Upper lobe of left lung (tissue), 6 donors: ENCODE measurements at regions not wholly inside any gene's neighbourhood (a gene's known extent, or its start where the extent isn't known, plus 50 kb on each side); places are given as distances from the start of the nearest gene placed in this dataset.

Experiments used
- ATAC-seq, 2 donors: fragments of 200-7000 bp; cut with Tn5 transposase; one replicate each; pipeline ENCODE4 v1.9.1; 2022; ENCODE audit warnings: mild to moderate bottlenecking in 2 of 2, moderate library complexity in 2 of 2; ENCODE audit not compliant: low FRiP score in 2 of 2
- DNase-seq, 2 donors: peaks; one replicate each; pipeline ENCODE4 v3.0.0-alpha.2; 2019 to 2020
- H3K27ac ChIP-seq, 4 donors: fragments of 200-600 bp; sonication (generic); one replicate each; pipeline ENCODE4 v1.5.1; 2016 to 2019
- H3K27me3 ChIP-seq, 4 donors: fragments of 200-600 bp; sonication (generic); one replicate each; pipeline ENCODE4 v1.5.1; 2017 to 2019
- H3K36me3 ChIP-seq, 4 donors: fragments of 200-600 bp; sonication (generic); one replicate each; pipeline ENCODE4 v1.5.1; 2016 to 2019
- H3K4me1 ChIP-seq, 4 donors: fragments of 200-600 bp; sonication (generic); one replicate each; pipeline ENCODE4 v1.5.1; 2018 to 2019
- H3K4me3 ChIP-seq, 4 donors: fragments of 200-600 bp; sonication (generic); one replicate each; pipeline ENCODE4 v1.5.1; 2017 to 2019; ENCODE audit warnings: mild to moderate bottlenecking in 2 of 4, moderate library complexity in 1 of 4
- H3K9me3 ChIP-seq, 4 donors: fragments of 200-600 bp; sonication (generic); one replicate each; pipeline ENCODE4 v1.5.1; 2018 to 2019
- EP300 ChIP-seq, 4 donors: sonication (generic); formaldehyde crosslinking; IDR thresholded peaks; one replicate each; pipeline ENCODE4 v1.5.1; 2017; ENCODE audit warnings: antibody characterized with exemption in 4 of 4, control low read depth in 2 of 4
- POLR2A ChIP-seq, 4 donors: fragments of 450-650 bp; IDR thresholded peaks; one replicate each; pipeline ENCODE4 v1.5.1; 2016 to 2017; ENCODE audit warnings: antibody characterized with exemption in 4 of 4, mild to moderate bottlenecking in 2 of 4
- POLR2AphosphoS5 ChIP-seq, 2 donors: sonication (generic); formaldehyde crosslinking; IDR thresholded peaks; one replicate each; pipeline ENCODE4 v1.5.1; 2017; ENCODE audit warnings: antibody characterized with exemption in 2 of 2
- WGBS, 2 donors: methylation state at CpG; one replicate each; pipeline ENCODE4 v1.1.5; 2017 to 2018; 5-methylcytosine and 5-hydroxymethylcytosine counted together
- TF ChIP-seq, protein P1 (sequence below), 6 experiments: fragments of 450-650 bp in 4 of 6; fragments of 200-600 bp in 2 of 6; sonication (generic) in 2 of 6; IDR thresholded peaks; one replicate each; pipeline ENCODE4 v1.5.1; 2016 to 2019; ENCODE audit warnings: antibody characterized with exemption in 6 of 6
- donor health status: DM: no; HTN: no; CAD: no; lungs with moderate emphysema.
- donor health status: DM: no; HTN: yes; CAD: no; lungs with severe emphysema.

DNA sequence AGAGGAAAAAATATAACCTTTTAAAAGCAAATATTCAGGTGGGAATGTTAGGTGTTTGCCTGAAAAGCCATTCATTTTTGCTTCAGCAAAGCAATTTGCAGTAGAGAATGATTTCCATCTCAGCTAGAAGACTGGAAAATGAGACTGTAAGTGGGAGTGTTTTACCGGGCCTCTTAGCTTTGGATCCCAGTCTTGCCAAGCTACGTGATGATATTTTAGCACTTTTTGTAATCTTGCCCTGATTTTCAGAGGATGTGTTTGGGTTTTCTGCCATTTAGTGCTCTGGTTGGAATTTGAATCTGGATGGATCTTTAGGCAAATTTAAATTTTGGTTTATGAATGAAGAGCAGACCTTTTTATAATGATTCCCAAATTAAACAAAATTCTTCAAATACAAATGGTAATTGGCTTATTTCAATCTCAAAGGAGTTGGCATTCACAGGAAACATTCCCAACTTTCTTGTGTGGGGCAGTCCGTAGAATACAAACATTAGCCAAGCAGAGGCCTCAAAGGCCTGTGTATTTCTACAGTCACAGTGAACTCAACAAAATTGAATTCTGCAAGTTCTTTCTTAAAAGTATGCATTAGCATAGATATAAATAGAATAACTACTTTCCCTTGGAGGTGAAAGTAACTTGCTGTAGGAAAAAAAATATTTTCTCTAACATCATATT is 646.4 kb downstream of the CDY2B start:
- 49% methylated on average over 3 of the region's 3 CpGs; no CpG with 5 or more reads in 1 of the 2 donors for WGBS, 2 donors
- Histone ChIP-seq H3K27ac (no peak overlapping the region), H3K36me3 (no peaks in the 10 kb centered on the region), H3K4me3 (no peak overlapping the region), H3K27me3 (no peaks in the 10 kb centered on the region), H3K4me1 (no peaks in the 10 kb centered on the region), H3K9me3 (no peaks in the 10 kb centered on the region)
- TF ChIP-seq POLR2A (IDR thresholded peaks at IDR 0.05) (no peak), POLR2AphosphoS5 (IDR thresholded peaks at IDR 0.05) (no peak), EP300 (IDR thresholded peaks at IDR 0.05) (no peak)
- TF ChIP-seq, protein P1, sequence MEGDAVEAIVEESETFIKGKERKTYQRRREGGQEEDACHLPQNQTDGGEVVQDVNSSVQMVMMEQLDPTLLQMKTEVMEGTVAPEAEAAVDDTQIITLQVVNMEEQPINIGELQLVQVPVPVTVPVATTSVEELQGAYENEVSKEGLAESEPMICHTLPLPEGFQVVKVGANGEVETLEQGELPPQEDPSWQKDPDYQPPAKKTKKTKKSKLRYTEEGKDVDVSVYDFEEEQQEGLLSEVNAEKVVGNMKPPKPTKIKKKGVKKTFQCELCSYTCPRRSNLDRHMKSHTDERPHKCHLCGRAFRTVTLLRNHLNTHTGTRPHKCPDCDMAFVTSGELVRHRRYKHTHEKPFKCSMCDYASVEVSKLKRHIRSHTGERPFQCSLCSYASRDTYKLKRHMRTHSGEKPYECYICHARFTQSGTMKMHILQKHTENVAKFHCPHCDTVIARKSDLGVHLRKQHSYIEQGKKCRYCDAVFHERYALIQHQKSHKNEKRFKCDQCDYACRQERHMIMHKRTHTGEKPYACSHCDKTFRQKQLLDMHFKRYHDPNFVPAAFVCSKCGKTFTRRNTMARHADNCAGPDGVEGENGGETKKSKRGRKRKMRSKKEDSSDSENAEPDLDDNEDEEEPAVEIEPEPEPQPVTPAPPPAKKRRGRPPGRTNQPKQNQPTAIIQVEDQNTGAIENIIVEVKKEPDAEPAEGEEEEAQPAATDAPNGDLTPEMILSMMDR (IDR thresholded peaks at IDR 0.05) = no peak
- no peak for DNase-seq
- ATAC-seq = no peak

DNA sequence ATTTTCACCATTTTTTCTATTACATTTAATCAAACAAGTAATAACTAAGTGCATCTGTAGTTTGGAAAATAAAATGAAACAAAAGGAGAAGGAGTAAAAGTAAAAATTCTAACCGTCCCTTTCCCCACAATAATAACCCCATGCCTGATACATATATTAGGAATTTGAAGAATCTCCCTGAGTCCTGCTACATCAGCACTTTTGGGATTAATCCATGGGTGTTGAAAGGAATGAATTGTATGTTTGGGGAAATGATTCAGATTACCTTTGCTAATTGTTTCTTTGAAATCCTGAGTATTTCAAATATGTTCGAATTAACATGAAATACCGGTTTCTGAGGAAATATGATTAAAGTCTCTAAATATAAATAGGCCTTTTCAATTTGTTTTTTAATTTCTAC is 648.0 kb downstream of the CDY2B start:
- Histone ChIP-seq H3K4me1 (no peaks in the 10 kb centered on the region), H3K27me3 (no peaks in the 10 kb centered on the region), H3K36me3 (no peaks in the 10 kb centered on the region), H3K4me3 (no peak overlapping the region), H3K27ac (no peak overlapping the region), H3K9me3 (no peaks in the 10 kb centered on the region)
- DNase-seq (no peak), ATAC-seq (no peak)
- TF ChIP-seq EP300 (IDR thresholded peaks at IDR 0.05) (no peak), POLR2AphosphoS5 (IDR thresholded peaks at IDR 0.05) (no peak), POLR2A (IDR thresholded peaks at IDR 0.05) (no peak)
- TF ChIP-seq, protein P1 (IDR thresholded peaks at IDR 0.05) = no peak
- 76% methylated on average over 3 of the region's 3 CpGs; no CpG with 5 or more reads in 1 of the 2 donors for WGBS, 2 donors

DNA sequence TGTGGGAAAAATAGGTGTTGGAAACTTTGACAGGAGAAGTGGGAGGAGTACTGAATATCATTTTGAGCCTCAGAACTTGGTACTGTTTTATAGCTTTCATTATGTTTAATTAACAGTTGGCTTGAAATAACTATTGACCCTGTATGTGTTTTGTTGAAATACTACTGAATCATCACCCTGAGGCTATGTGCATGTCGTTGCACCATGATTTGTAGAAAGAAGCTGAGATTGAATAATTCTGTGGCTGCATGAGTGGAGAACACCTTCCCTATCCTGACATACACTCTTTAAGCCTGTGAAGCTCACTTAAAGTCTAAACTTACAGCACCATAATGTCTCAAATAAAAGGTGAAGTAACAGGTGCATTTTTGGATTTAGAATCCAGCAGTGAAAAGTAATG is 656.5 kb downstream of the CDY2B start:
- Histone ChIP-seq H3K4me1 (no peaks in the 10 kb centered on the region), H3K4me3 (no peak overlapping the region), H3K36me3 (no peaks in the 10 kb centered on the region), H3K27ac (no peak overlapping the region), H3K9me3 (no peaks in the 10 kb centered on the region), H3K27me3 (no peaks in the 10 kb centered on the region)
- WGBS, 2 donors = 33% methylated on average over 1 of the region's 1 CpG; no CpG with 5 or more reads in 1 of the 2 donors
- no peak for DNase-seq
- TF ChIP-seq, protein P1 (IDR thresholded peaks at IDR 0.05) = no peak
- no peak for TF ChIP-seq EP300 (IDR thresholded peaks at IDR 0.05)
- no peak for TF ChIP-seq POLR2A (IDR thresholded peaks at IDR 0.05)
- no peak for ATAC-seq

DNA sequence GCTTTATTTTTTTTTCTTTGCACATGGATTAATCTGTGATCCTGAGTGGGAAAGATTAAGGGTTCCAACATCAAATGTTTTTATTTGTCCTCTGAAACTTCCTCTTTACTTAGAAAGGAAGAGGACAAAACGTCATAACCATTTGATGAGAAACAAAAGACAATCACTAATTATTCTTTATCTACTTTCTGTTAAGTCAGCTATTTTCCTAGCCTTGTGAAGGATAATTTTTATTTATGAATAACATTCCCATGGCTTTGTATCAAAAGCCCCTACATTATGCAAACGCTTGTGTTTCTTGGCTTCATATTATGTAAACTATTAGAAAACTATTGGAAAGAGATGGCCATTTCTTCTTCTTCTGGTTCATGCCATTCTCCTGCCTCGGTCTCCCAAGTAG is 677.6 kb downstream of the CDY2B start:
- TF ChIP-seq, protein P1 (IDR thresholded peaks at IDR 0.05) = no peak
- TF ChIP-seq POLR2A (IDR thresholded peaks at IDR 0.05) (no peak), EP300 (IDR thresholded peaks at IDR 0.05) (no peak), POLR2AphosphoS5 (IDR thresholded peaks at IDR 0.05) (no peak)
- Histone ChIP-seq H3K4me1 (no peaks in the 10 kb centered on the region), H3K27ac (no peak overlapping the region), H3K4me3 (no peak overlapping the region), H3K9me3 (no peaks in the 10 kb centered on the region), H3K36me3 (no peaks in the 10 kb centered on the region), H3K27me3 (no peaks in the 10 kb centered on the region)
- ATAC-seq = no peak
- WGBS, 2 donors = 59% methylated on average over 3 of the region's 3 CpGs; no CpG with 5 or more reads in 1 of the 2 donors
- no peak for DNase-seq

DNA sequence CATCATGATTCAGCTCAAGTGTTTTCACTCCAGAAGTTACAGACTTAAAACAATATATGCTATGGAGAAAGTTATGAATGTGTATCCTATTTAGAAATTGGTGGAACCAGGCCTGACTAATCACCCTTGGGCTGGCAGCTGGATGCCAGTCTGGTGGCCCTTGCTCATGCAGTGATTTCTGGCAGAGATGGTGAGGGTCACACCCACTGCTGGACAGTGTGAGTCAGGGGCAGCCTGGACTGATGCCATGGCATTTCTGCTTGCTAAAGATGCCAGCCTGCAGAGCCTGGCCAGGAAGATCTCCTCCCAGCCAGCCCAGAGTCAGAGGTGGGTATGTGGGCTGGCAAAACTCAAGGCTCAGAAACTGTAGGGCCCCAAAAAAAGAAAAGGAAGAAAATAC is 695.7 kb downstream of the CDY2B start:
- no peak for DNase-seq
- no peak for TF ChIP-seq POLR2A (IDR thresholded peaks at IDR 0.05)
- TF ChIP-seq EP300 (IDR thresholded peaks at IDR 0.05) = no peak
- TF ChIP-seq POLR2AphosphoS5 (IDR thresholded peaks at IDR 0.05) = no peak
- TF ChIP-seq, protein P1 (IDR thresholded peaks at IDR 0.05) = no peak
- no peak for ATAC-seq
- Histone ChIP-seq H3K9me3 (no peaks in the 10 kb centered on the region), H3K27ac (no peak overlapping the region), H3K27me3 (no peaks in the 10 kb centered on the region), H3K4me1 (no peaks in the 10 kb centered on the region), H3K36me3 (no peaks in the 10 kb centered on the region), H3K4me3 (no peak overlapping the region)
